SH-SY5Y (cell line): ENCODE measurements at regions not wholly inside any gene's neighbourhood (a gene's known extent, or its start where the extent isn't known, plus 50 kb on each side); places are given as distances from the start of the nearest gene placed in this dataset.

Experiments used
- GATA2 ChIP-seq: IDR thresholded peaks from 2 replicates; pipeline ENCODE4 v1.6.1; 2011; ENCODE audit warnings: mild to moderate bottlenecking, low read depth, low read length
- GATA3 ChIP-seq: IDR thresholded peaks from 2 replicates; pipeline ENCODE4 v1.6.1; 2011; ENCODE audit warnings: low read depth, mild to moderate bottlenecking, low read length, moderate library complexity

DNA sequence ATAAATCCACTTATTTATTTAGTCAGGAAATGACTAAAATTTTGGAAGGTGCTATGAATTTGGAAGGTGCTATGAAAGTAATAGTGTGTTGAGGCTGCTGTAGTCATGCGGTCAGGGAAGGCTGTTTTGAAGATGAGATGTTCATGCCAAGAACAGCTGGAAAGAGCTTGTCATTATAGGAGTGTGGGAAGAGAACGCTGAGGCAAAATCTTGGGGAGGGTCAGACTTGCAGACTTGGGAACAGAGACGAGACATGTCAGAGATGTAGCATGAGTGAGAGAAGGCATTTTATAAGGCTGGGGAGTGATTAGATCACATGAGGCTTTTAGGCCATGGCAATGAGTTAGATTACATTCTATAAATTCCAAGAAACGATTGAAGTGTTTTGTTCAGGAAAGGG lies 124.0 kb upstream of the B3GAT2 start:
- TF ChIP-seq GATA3 (no peak), GATA2 (no peak)
